OCI-LY3 (cell line): ENCODE measurements at regions not wholly inside any gene's neighbourhood (a gene's known extent, or its start where the extent isn't known, plus 50 kb on each side); places are given as distances from the start of the nearest gene placed in this dataset.

ENCODE experiments used
- H2AFZ ChIP-seq: fragments of 200-600, 300-600 bp; shearing (Covaris generic); 2 replicates; pipeline ENCODE4 v1.6.0; 2014; ENCODE audit warnings: antibody characterized with exemption, low read depth, low read length
- H3K27ac ChIP-seq: fragments of 200-600, 300-600 bp; sonication (generic); 2 replicates; pipeline ENCODE4 v1.5.1; 2014; ENCODE audit warnings: mild to moderate bottlenecking, low read length, moderate library complexity, mixed read lengths
- H3K27me3 ChIP-seq: fragments of 200-600, 300-600 bp; sonication (generic); 2 replicates; pipeline ENCODE4 v1.6.1; 2014; ENCODE audit warnings: low read depth, low read length, mixed read lengths
- H3K36me3 ChIP-seq: fragments of 200-600, 300-600 bp; sonication (generic); replicated peaks from 2 replicates; pipeline ENCODE3; 2014; ENCODE audit warnings: low read depth, low read length, mixed read lengths
- H3K4me1 ChIP-seq: fragments of 300-600, 200-600 bp; sonication (generic); 2 replicates; pipeline ENCODE4 v1.6.1; 2014; ENCODE audit warnings: low read length, mixed read lengths
- H3K4me2 ChIP-seq: fragments of 200-600, 300-600 bp; sonication (generic); 2 replicates; pipeline ENCODE4 v1.6.1; 2014; ENCODE audit warnings: low read length, mixed read lengths
- H3K4me3 ChIP-seq: fragments of 300-600, 200-600 bp; sonication (generic); 2 replicates; pipeline ENCODE4 v1.5.1; 2014; ENCODE audit warnings: antibody characterized with exemption, mild to moderate bottlenecking, low read length, moderate library complexity
- H3K79me2 ChIP-seq: fragments of 300-600, 200-600 bp; shearing (Covaris generic); 2 replicates; pipeline ENCODE4 v1.6.1; 2014; ENCODE audit warnings: mild to moderate bottlenecking, low read length, mixed read lengths
- H3K9ac ChIP-seq: fragments of 300-600, 200-600 bp; shearing (Covaris generic); 2 replicates; pipeline ENCODE4 v1.6.0; 2014; ENCODE audit warnings: mild to moderate bottlenecking, low read length, moderate library complexity
- H3K9me3 ChIP-seq: fragments of 200-600, 300-600 bp; shearing (Covaris generic); 2 replicates; pipeline ENCODE4 v1.6.1; 2014; ENCODE audit warnings: low read length, mixed read lengths; ENCODE audit not compliant: insufficient read depth
- H4K20me1 ChIP-seq: fragments of 200-600, 300-600 bp; sonication (generic); 2 replicates; pipeline ENCODE4 v1.6.1; 2016; ENCODE audit warnings: low read length, mixed read lengths; ENCODE audit not compliant: insufficient read depth
- EZH2phosphoT487 ChIP-seq: fragments of 200-600 bp; shearing (Covaris generic); IDR thresholded peaks from 2 replicates; pipeline ENCODE4 v1.6.1; 2018; ENCODE audit warnings: antibody characterized with exemption, mixed run types, low read depth
- TF ChIP-seq, protein P1 (sequence below): fragments of 200-600, 300-600 bp; sonication (generic); IDR thresholded peaks from 2 replicates; pipeline ENCODE4 v1.5.1; 2014; ENCODE audit warnings: antibody characterized with exemption, low read length, low read depth

DNA sequence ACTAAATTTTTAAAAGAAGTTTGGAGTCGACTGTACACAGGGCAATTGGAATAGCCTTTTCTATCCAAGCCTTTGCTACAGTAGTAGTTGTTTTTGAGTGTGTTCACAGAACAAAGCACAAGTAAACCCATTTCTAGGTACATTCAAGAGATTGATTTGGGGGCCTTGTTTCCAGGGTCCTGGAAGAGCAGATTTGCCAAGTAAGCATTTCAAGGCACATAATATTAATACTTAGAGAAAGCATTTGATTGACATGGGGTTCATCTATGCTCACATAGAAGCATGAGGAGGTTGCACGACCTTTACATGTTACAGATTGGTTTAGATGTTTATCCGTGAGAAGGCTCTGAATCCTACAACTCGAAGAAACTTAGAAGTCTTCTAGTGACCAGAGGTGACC is 324.1 kb downstream of the MYCN start:
- no peak overlapping the region for H3K4me2 ChIP-seq
- no peak for TF ChIP-seq EZH2phosphoT487
- TF ChIP-seq, protein P1, sequence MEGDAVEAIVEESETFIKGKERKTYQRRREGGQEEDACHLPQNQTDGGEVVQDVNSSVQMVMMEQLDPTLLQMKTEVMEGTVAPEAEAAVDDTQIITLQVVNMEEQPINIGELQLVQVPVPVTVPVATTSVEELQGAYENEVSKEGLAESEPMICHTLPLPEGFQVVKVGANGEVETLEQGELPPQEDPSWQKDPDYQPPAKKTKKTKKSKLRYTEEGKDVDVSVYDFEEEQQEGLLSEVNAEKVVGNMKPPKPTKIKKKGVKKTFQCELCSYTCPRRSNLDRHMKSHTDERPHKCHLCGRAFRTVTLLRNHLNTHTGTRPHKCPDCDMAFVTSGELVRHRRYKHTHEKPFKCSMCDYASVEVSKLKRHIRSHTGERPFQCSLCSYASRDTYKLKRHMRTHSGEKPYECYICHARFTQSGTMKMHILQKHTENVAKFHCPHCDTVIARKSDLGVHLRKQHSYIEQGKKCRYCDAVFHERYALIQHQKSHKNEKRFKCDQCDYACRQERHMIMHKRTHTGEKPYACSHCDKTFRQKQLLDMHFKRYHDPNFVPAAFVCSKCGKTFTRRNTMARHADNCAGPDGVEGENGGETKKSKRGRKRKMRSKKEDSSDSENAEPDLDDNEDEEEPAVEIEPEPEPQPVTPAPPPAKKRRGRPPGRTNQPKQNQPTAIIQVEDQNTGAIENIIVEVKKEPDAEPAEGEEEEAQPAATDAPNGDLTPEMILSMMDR, result no peak

DNA sequence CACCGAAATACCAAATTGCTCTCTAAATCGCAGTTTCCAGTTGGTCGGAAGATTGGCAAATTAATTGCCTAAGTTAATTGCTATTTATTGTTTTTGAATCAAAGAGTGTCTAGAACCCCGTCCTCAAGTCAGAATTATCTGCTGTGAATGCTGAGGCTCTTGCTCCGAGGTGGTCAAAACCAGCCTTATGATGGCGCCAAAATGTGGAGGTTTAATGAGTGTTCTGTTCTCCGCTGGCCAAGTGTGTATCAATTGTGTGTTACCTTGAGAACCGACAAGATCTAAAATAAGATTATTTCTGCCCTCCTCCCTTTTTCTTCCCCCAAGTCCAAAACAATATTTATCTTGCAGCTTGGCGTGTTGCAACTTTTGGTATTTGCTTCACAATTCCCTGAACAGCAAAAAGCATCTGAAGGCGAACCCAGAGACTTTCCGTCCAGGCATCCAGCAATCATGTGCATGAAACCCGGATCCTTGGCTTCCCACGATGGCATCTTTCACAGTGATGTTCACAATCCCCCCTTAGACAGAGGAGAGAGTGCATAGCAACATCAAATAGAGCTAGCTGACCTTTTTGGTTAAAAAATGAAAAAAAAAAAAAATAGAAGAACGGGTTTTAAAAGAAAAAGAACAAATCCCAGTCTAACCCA is 323.0 kb downstream of the MYCN start:
- TF ChIP-seq, protein P1, result no peak
- no peak for TF ChIP-seq EZH2phosphoT487
- H3K4me3 ChIP-seq, result no peak overlapping the region
- no peaks in the 10 kb centered on the region for H3K36me3 ChIP-seq
- H3K4me2 ChIP-seq, result no peak overlapping the region
- no peak overlapping the region for H3K9ac ChIP-seq
- no peak overlapping the region for H2AFZ ChIP-seq
- H3K4me1 ChIP-seq, result no peaks in the 10 kb centered on the region
- peaks cover 10% of the 10 kb centered on the region for H3K27me3 ChIP-seq
- H4K20me1 ChIP-seq, result no peaks in the 10 kb centered on the region
- no peaks in the 10 kb centered on the region for H3K79me2 ChIP-seq
- H3K27ac ChIP-seq, result no peak overlapping the region
- no peaks in the 10 kb centered on the region for H3K9me3 ChIP-seq

More for the DNA sequence above, 324.1 kb downstream of the MYCN start:
- Histone ChIP-seq H3K79me2 (no peaks in the 10 kb centered on the region), H4K20me1 (no peaks in the 10 kb centered on the region), H3K27me3 (0 out of 2 replicates have a peak, but pooled peaks cover 8% of the 10 kb centered on the region), H3K36me3 (no peaks in the 10 kb centered on the region), H3K9me3 (no peaks in the 10 kb centered on the region), H3K4me3 (no peak overlapping the region), H3K9ac (no peak overlapping the region), H3K27ac (no peak overlapping the region), H3K4me1 (no peaks in the 10 kb centered on the region), H2AFZ (no peak overlapping the region)

DNA sequence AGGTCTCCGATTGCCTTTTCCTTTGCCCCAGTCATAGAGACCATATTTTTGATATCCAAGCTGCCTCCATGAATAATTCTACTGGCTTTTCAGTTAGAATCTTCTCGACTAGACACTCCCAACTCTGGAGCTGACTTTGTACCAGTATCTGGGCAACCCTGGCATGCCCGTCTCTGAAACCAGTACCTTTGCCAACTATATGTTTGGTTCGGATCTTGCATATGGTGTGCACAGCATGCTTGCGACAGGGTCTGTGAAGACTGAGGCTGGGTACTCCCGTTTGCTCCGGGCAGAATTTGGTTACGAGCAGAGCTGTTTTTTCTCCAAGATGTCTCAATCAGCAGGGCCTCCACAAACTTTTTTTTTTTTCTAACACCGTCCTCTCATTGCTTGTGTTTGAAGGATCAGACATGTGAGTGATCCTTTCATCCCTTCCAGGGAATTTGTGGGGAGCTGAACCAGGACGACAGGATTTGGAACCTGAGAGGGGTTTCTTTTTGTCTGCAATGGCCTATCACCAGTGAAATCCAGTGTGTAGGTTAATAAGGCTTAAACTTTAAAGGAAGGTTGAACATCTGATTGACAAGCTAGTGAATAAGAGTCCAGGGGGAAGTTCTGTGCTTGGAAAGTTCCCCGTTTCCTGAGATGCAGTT is 322.3 kb downstream of the MYCN start:
- Histone ChIP-seq H3K4me1 (peaks cover under 1% of the 10 kb centered on the region; the same call in 1 of the 2 replicates), H3K79me2 (no peaks in the 10 kb centered on the region), H2AFZ (no peak overlapping the region), H3K27ac (no peak overlapping the region), H3K9ac (no peak overlapping the region), H3K27me3 (peaks cover 17% of the 10 kb centered on the region), H3K36me3 (no peaks in the 10 kb centered on the region), H3K4me2 (no peak overlapping the region), H4K20me1 (no peaks in the 10 kb centered on the region), H3K4me3 (no peak overlapping the region), H3K9me3 (no peaks in the 10 kb centered on the region)
- no peak for TF ChIP-seq EZH2phosphoT487
- TF ChIP-seq, protein P1, result no peak

DNA sequence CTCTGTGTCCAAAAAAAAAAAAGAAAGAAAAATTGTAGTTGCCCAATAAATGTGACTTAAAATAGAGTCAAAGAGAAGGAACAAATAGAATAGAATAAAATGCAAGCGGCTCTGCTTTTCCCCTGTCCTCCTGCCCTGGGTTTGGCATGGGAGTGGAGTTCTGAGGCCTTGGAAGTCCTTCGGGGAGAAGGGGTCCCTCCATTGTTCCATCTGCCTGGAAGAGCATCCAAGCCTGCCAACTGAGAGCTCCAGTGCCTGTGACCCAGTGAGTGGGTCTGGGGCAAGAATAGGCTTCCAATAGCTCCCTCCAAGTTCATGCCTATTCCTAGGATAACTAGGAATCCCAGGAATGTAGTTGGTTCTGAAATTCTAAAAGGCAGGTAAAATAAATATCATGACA is 321.4 kb downstream of the MYCN start:
- TF ChIP-seq, protein P1, result no peak
- no peak for TF ChIP-seq EZH2phosphoT487
- Histone ChIP-seq H2AFZ (no peak overlapping the region), H3K4me2 (no peak overlapping the region), H3K9ac (no peak overlapping the region), H3K79me2 (no peaks in the 10 kb centered on the region), H3K27ac (no peak overlapping the region), H3K4me3 (no peak overlapping the region), H3K36me3 (no peaks in the 10 kb centered on the region), H3K9me3 (no peaks in the 10 kb centered on the region), H4K20me1 (no peaks in the 10 kb centered on the region), H3K4me1 (peaks cover 5% of the 10 kb centered on the region), H3K27me3 (peaks cover 21% of the 10 kb centered on the region)
